GM19438 (cell line): ENCODE measurements at regions not wholly inside any gene's neighbourhood (a gene's known extent, or its start where the extent isn't known, plus 50 kb on each side); places are given as distances from the start of the nearest gene placed in this dataset.

Source experiments
- ATAC-seq: cut with Tn5 transposase; IDR thresholded peaks from one replicate; pipeline ENCODE4 v1.9.1; 2021; ENCODE audit warnings: low read depth; ENCODE audit not compliant: unreplicated experiment

GRCh38 chr5:133669472-133669871, 57.1 kb upstream of the FSTL4 start:
- ATAC-seq: no peak

GRCh38 chr5:133668458-133668857, 56.1 kb upstream of the FSTL4 start:
- ATAC-seq: no peak

GRCh38 chr5:133667217-133667616, 54.9 kb upstream of the FSTL4 start:
- ATAC-seq: no peak

- ATAC-seq: no peak
Measured at GRCh38 chr5:133665571-133665970, 53.2 kb upstream of the FSTL4 start.

GRCh38 chr5:133664422-133664821, 52.1 kb upstream of the FSTL4 start:
- no peak for ATAC-seq

- ATAC-seq: no peak
Measured at GRCh38 chr5:133663397-133664054, 51.2 kb upstream of the FSTL4 start.

- ATAC-seq: no peak
Measured at GRCh38 chr5:133662578-133662977, 50.2 kb upstream of the FSTL4 start.
